ENCODE measurements at regions not wholly inside any gene's neighbourhood (a gene's known extent, or its start where the extent isn't known, plus 50 kb on each side); places are given as distances from the start of the nearest gene placed in this dataset.

GRCh38 chr4:57993944-57994343 lies 883.8 kb upstream of the IGFBP7 start:
- in situ Hi-C loops (cut with HindIII; ENCODE audit: low pct_unique_long_range_greater_than_20kb, low sequenced_read_pairs), result no loop called here
- ATAC-seq (no peak), DNase-seq (ENCODE audit: low read depth, low spot score) (no peak)
- Histone ChIP-seq H3K27me3 (ENCODE audit: control insufficient read depth, insufficient read depth, low read length) (no peaks in the 10 kb centered on the region), H3K36me3 (ENCODE audit: control insufficient read depth, insufficient read depth, low read length) (no peaks in the 10 kb centered on the region), H3K4me3 (ENCODE audit: low read depth in 2 of 2, low read length in 2 of 2) (no peak overlapping the region), H3K4me1 (ENCODE audit: control insufficient read depth, insufficient read depth, low read length) (no peaks in the 10 kb centered on the region), H3K27ac (ENCODE audit: low read length) (no peak overlapping the region), H3K9me3 (ENCODE audit: control insufficient read depth, insufficient read depth, low read depth, low read length) (no peaks in the 10 kb centered on the region)
- POLR2A ChIA-PET, result no interaction called here
- CTCF ChIA-PET, result no interaction called here
- TF ChIP-seq TCF7L2 (IDR thresholded peaks at IDR 0.05; ENCODE audit: low read depth, low read length) (no peak), REST (IDR thresholded peaks at IDR 0.05; ENCODE audit: insufficient read depth in 1 of 2, low read depth in 2 of 2, low read length in 1 of 2) (no peak), SIN3A (IDR thresholded peaks at IDR 0.05; ENCODE audit: borderline replicate concordance, insufficient read depth, low read depth, low read length) (no peak), CTCF (IDR thresholded peaks at IDR 0.05) (no peak), POLR2AphosphoS5 (IDR thresholded peaks at IDR 0.05; ENCODE audit: low read depth, low read length) (no peak)
- intact Hi-C loops (cut with micrococcal nuclease; ENCODE audit: unreplicated experiment), result no loop called here
- no TSS peak for BruUV-seq (replicated peaks)

GRCh38 chr4:57989430-57989829 lies 879.2 kb upstream of the IGFBP7 start:
- H3K4me1 ChIP-seq (ENCODE audit: control insufficient read depth, insufficient read depth, low read length), result no peaks in the 10 kb centered on the region
- TF ChIP-seq TCF7L2 (IDR thresholded peaks at IDR 0.05; ENCODE audit: low read depth, low read length) (no peak), SIN3A (IDR thresholded peaks at IDR 0.05; ENCODE audit: borderline replicate concordance, insufficient read depth, low read depth, low read length) (no peak), POLR2AphosphoS5 (IDR thresholded peaks at IDR 0.05; ENCODE audit: low read depth, low read length) (no peak), CTCF (IDR thresholded peaks at IDR 0.05) (no peak), REST (IDR thresholded peaks at IDR 0.05; ENCODE audit: insufficient read depth in 1 of 2, low read depth in 2 of 2, low read length in 1 of 2) (no peak)
- no TSS peak for BruUV-seq (replicated peaks)
- no peaks in the 10 kb centered on the region for H3K27me3 ChIP-seq (ENCODE audit: control insufficient read depth, insufficient read depth, low read length)
- in situ Hi-C loops (cut with HindIII; ENCODE audit: low pct_unique_long_range_greater_than_20kb, low sequenced_read_pairs), result no loop called here
- H3K4me3 ChIP-seq (ENCODE audit: low read depth in 2 of 2, low read length in 2 of 2), result no peak overlapping the region
- ChIA-PET POLR2A (no interaction called here), CTCF (no interaction called here)
- ATAC-seq (no peak), DNase-seq (ENCODE audit: low read depth, low spot score) (no peak)
- H3K9me3 ChIP-seq (ENCODE audit: control insufficient read depth, insufficient read depth, low read depth, low read length), result no peaks in the 10 kb centered on the region
- H3K36me3 ChIP-seq (ENCODE audit: control insufficient read depth, insufficient read depth, low read length), result no peaks in the 10 kb centered on the region
- intact Hi-C loops (cut with micrococcal nuclease; ENCODE audit: unreplicated experiment), result no loop called here
- H3K27ac ChIP-seq (ENCODE audit: low read length), result no peak overlapping the region
